ENCODE measurements at regions not wholly inside any gene's neighbourhood (a gene's known extent, or its start where the extent isn't known, plus 50 kb on each side); places are given as distances from the start of the nearest gene placed in this dataset.

GRCh38 chr2:217671075-217671474 is 331.7 kb downstream of the TNS1 start:
- TF ChIP-seq CTCF (conservative IDR thresholded peaks at IDR 0.05) = no peak
- TF ChIP-seq EZH2 (IDR thresholded peaks at IDR 0.05; ENCODE audit: low read depth) = no peak

Data from PC-9 (cell line).